AG10803 (cell line): ENCODE measurements at regions not wholly inside any gene's neighbourhood (a gene's known extent, or its start where the extent isn't known, plus 50 kb on each side); places are given as distances from the start of the nearest gene placed in this dataset.
A peak's percentile ranks its signal among the peaks of the same experiment; 100 is the strongest.

Experiments used
- DNase-seq: peaks from one replicate; pipeline ENCODE4 v3.0.0; 2010; ENCODE audit warnings: low read depth
- H3K4me3 ChIP-seq: 2 replicates; pipeline ENCODE4 v1.5.1; 2011; ENCODE audit warnings: mild to moderate bottlenecking, low read length, control low read depth
- TF ChIP-seq, protein P1 (sequence below): conservative IDR thresholded peaks from 2 replicates; pipeline ENCODE4 v1.5.1; 2011; ENCODE audit warnings: mild to moderate bottlenecking, low read length, control low read depth, inconsistent platforms

DNA sequence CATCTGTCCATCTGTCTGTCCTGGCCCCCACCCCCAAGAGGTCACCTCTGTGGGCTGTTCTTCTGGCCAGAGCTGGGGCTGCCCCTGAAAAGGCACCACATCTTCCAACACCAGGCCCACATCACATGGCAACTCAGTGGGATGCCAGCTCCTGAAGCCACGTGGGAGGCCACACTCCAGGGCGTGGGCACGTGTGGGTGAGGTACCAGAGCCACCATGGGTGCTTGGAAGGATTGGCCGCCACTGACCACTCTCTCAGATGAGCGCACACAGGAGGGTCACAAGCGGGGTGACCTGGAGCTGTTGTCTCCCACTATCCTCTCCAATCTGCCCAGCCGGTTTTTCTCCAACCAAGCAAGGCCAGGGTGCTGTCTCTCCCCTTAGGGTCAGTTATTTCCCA, 197.9 kb downstream of the TFCP2L1 start:
- H3K4me3 ChIP-seq: no peak overlapping the region
- TF ChIP-seq, protein P1, sequence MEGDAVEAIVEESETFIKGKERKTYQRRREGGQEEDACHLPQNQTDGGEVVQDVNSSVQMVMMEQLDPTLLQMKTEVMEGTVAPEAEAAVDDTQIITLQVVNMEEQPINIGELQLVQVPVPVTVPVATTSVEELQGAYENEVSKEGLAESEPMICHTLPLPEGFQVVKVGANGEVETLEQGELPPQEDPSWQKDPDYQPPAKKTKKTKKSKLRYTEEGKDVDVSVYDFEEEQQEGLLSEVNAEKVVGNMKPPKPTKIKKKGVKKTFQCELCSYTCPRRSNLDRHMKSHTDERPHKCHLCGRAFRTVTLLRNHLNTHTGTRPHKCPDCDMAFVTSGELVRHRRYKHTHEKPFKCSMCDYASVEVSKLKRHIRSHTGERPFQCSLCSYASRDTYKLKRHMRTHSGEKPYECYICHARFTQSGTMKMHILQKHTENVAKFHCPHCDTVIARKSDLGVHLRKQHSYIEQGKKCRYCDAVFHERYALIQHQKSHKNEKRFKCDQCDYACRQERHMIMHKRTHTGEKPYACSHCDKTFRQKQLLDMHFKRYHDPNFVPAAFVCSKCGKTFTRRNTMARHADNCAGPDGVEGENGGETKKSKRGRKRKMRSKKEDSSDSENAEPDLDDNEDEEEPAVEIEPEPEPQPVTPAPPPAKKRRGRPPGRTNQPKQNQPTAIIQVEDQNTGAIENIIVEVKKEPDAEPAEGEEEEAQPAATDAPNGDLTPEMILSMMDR: no peak
- DNase-seq: no peak

DNA sequence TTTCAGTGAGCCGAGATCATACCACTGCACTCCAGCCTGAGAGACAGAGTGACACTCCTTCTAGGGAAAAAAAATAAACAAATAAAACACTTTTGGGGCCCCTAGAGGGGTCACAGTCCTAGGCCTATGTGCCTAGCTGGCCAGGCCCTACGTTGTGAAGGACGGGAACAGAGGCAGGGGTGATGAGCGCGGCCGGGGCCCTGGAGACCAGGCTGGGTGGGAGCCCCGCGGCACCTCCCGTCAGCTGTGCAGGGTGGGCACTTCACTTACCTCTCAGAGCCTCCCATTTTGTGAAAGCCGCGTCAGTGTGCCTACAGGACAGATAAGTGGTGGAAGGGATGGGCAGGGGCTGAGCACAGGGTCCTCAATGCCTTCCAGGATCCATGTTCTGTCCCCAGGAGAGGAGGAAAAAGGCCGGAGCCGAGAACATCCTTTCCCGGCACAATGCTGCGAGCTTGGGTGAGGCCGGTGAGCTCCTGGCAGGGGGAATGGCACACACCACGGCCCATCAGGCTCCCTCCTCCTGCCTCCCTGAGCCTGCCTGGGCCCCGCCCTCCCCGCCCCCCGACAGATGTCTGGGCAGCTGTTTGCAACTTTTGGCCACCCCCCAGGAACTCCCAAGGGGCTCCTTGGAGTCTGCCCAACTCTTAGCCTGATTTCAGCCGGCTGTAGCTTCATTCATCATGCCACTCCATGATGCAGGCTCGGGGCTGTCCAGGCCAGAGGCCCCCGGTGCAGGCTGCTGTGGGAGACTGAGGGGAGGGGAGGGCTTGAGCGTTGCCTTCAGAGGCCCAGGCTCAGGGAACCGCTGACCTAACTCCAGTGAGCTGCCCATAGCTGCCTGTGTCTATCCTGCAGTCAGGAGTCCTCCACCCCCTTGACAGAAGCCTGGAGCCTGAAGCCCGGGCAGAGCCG, 196.5 kb downstream of the TFCP2L1 start:
- DNase-seq: peak; percentile 33
- H3K4me3 ChIP-seq: no peak overlapping the region
- TF ChIP-seq, protein P1: no peak

DNA sequence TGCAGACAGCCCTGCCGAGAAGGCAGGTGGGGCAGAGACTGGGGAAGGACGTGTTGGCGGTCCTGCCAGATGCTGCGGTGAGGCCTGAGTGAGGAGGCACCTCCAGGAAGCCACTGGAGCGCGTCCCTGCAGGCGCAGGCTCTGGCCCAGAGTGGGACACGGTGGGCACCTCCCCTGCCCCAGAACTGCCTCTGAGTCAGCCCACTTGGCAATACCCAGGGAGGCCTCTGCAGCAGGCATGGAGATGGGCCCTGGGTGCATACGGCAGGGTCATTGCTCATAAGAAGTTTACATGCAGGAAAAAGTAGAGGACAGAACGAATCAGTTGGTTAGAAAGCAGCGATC, 195.9 kb downstream of the TFCP2L1 start:
- TF ChIP-seq, protein P1: no peak
- no peak for DNase-seq
- H3K4me3 ChIP-seq: no peak overlapping the region

DNA sequence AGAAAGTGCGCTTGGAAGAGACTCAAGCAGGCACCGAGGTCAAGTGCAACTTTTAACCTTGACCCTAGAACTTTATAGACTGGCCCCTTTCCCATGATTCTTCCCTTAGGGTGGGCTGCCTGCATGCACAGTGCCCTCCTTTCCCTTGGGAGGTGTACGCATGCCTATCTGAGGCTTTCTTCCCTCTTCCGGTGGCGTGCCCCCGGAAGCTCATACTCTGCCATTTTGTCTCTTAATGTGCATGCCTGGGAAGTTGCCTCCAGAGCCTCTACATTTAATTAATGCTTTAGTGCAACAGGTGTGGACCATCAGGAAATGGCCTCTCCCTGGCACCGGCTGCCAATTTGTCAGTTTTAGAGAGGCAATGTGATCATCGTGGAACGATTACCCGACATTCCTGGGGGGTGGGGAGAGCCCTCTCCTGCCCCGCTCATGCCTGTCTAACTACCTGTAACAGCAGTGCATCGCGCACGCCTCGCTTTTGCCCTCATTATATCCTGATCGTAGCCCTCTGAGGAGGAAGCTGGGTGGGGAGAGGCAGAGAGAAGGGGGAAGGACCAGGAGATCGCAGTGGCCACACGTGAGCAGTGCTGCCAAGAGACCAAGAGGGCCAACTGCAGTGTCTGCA, 194.8 kb downstream of the TFCP2L1 start:
- H3K4me3 ChIP-seq: no peak overlapping the region
- TF ChIP-seq, protein P1: no peak
- DNase-seq: no peak

DNA sequence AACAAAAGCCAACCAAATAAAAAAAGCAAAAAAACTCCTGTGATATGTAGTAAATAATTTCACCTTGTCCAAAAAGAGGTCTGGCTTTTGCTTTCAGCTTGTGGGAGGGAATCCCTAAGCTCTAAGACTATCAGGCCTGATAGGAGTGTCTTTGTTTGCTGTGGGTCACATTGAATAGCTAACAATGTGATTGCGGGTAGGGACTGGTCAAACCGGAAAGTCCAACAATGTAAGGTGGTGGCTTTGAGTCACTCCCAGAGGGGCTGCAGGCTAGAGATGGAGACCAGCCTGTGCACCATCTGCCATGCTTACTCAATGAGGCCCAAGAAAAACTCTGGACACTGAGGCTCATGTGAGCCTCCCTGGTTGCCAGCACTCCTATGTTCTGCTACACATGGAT, 192.9 kb downstream of the TFCP2L1 start:
- no peak for DNase-seq
- TF ChIP-seq, protein P1: no peak
- H3K4me3 ChIP-seq: no peak overlapping the region

DNA sequence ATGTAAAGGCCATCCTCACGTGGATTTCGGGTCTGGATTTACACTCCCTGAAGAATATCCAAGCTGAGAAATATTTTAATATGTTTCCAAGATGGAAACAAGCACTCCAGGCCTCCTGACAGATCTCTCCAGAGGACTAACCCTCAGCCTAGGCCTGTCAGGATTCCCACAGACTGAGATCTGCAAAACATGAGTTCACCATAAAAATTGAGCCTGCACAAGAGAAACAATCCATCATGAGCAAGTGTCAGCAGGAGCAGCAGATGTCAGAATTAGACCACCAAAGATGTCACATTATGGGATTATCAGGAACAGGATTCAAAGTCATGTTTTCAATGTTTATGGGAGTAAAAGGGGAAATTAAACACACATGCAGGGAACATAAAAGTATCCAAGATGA, 191.3 kb downstream of the TFCP2L1 start:
- DNase-seq: no peak
- no peak overlapping the region for H3K4me3 ChIP-seq
- TF ChIP-seq, protein P1: no peak

DNA sequence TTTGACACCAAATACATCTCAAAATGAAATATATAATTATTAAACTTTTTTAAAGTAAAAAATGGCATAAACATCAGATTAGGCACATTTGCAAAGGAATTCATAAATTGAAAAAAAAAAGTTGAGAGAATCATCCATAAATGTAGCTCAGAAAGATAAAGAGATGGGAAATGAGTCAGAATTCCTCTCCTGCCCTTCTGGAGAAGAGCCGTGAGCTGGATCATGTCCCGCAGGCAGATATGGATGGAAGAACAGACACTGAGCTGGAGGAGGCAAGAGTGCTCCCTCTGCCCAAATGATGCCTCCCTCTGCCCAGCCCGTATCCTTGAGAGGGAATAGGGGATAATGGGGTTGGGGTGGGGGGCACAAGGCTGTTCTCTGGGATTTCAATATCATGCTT, 190.9 kb downstream of the TFCP2L1 start:
- DNase-seq: peak; percentile 21

More for the DNA sequence above, 190.9 kb downstream of the TFCP2L1 start:
- no peak overlapping the region for H3K4me3 ChIP-seq
- TF ChIP-seq, protein P1: no peak
